Daoy (cell line): ENCODE measurements at regions not wholly inside any gene's neighbourhood (a gene's known extent, or its start where the extent isn't known, plus 50 kb on each side); places are given as distances from the start of the nearest gene placed in this dataset.

Experiments used
- DNase-seq: peaks from one replicate; pipeline ENCODE4 v3.0.0-alpha.2; 2015; ENCODE audit warnings: low read depth

GRCh38 chr21:40901691-40902090 lies 54.7 kb upstream of the DSCAM start:
- DNase-seq, result no peak

- DNase-seq, result no peak
Observed at GRCh38 chr21:40902299-40902698, 55.3 kb upstream of the DSCAM start.

GRCh38 chr21:40902993-40903392 lies 56.0 kb upstream of the DSCAM start:
- DNase-seq, result no peak

GRCh38 chr21:40905251-40905650 lies 58.3 kb upstream of the DSCAM start:
- DNase-seq, result no peak

- DNase-seq, result no peak
Observed at GRCh38 chr21:40912375-40912774, 65.4 kb upstream of the DSCAM start.

GRCh38 chr21:40915114-40915513 lies 68.2 kb upstream of the DSCAM start:
- peak; percentile 19 for DNase-seq

- DNase-seq, result no peak
Observed at GRCh38 chr21:40923407-40923806, 76.4 kb upstream of the DSCAM start.

GRCh38 chr21:40923901-40924300 lies 76.9 kb upstream of the DSCAM start:
- no peak for DNase-seq

GRCh38 chr21:40924641-40925040 lies 77.7 kb upstream of the DSCAM start:
- DNase-seq, result no peak

GRCh38 chr21:40926238-40926637 lies 79.3 kb upstream of the DSCAM start:
- no peak for DNase-seq

GRCh38 chr21:40929833-40930232 lies 82.9 kb upstream of the DSCAM start:
- DNase-seq, result no peak

GRCh38 chr21:40931197-40931596 lies 84.2 kb upstream of the DSCAM start:
- DNase-seq, result no peak

- DNase-seq, result no peak
Observed at GRCh38 chr21:40936178-40936577, 89.2 kb upstream of the DSCAM start.

GRCh38 chr21:40936771-40937261 lies 89.9 kb upstream of the DSCAM start:
- DNase-seq, result peak; percentile 60

GRCh38 chr21:40938078-40938477 lies 91.1 kb upstream of the DSCAM start:
- no peak for DNase-seq

GRCh38 chr21:40938611-40939010 lies 91.7 kb upstream of the DSCAM start:
- DNase-seq, result no peak

GRCh38 chr21:40947713-40948112 lies 100.8 kb upstream of the DSCAM start:
- DNase-seq, result no peak

- DNase-seq, result no peak
Observed at GRCh38 chr21:40950970-40951369, 104.0 kb upstream of the DSCAM start.

- DNase-seq, result no peak
Observed at GRCh38 chr21:40952551-40953323, 105.8 kb upstream of the DSCAM start.

GRCh38 chr21:40964691-40965090 lies 117.7 kb upstream of the DSCAM start:
- DNase-seq, result no peak

GRCh38 chr21:40967771-40968170 lies 120.8 kb upstream of the DSCAM start:
- no peak for DNase-seq

GRCh38 chr21:40972151-40972550 lies 125.2 kb upstream of the DSCAM start:
- no peak for DNase-seq

GRCh38 chr21:40976198-40977109 lies 129.5 kb upstream of the DSCAM start:
- no peak for DNase-seq
